ENCODE measurements at regions not wholly inside any gene's neighbourhood (a gene's known extent, or its start where the extent isn't known, plus 50 kb on each side); places are given as distances from the start of the nearest gene placed in this dataset.
"Not testable (repeated sequence)": the region's sequence is repeated elsewhere in the genome, so short reads cannot be mapped to it uniquely, and the experiment has no call there.

DNA sequence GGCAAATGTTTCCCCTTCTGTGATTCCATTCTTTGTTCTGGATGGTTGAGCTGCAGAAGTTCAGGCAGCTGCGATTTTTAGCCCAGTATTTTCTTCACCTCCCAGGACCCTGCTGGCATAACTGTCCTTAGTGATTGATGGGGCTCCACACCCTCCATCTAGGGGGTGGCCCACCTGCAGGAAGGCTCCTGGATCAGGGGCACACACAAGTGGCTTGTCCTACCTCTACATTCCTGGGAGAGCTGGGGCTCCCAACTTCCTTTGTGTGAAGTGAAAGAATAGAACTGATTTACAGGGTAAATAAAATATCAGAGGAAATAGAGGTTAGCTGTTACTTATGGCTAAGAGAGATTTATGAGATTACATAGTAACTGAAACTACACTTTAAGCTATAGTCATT lies 129.5 kb upstream of the MAP3K7 start:
- DNase-seq (ENCODE audit: low spot score): no peak

DNA sequence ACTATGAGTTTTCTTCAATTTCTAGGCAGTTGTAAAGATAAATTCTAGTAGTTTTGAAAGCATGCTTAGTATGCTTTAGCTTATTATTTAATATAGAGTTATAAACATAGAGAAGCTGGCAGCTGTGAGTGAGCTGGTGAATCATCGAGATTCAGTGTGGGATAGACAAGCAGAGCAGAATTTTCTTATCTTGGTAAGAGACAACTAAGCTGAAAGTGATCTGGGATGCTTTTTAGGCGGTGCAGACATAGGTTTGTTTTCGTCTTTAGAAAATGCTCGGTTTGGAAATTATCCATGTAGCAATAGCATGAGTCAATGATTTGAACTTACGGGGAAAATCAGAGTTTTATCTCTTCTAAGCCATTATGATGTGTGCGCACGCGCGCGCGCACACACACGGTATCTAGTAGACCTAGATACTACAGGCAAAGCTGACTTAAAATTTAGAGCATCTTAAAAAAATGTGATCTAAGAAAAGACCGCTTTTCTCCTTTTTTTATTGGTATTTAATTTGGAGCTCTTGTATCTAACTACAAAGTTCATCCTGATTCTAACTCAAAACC lies 128.3 kb upstream of the MAP3K7 start:
- no peak for DNase-seq (ENCODE audit: low spot score)

DNA sequence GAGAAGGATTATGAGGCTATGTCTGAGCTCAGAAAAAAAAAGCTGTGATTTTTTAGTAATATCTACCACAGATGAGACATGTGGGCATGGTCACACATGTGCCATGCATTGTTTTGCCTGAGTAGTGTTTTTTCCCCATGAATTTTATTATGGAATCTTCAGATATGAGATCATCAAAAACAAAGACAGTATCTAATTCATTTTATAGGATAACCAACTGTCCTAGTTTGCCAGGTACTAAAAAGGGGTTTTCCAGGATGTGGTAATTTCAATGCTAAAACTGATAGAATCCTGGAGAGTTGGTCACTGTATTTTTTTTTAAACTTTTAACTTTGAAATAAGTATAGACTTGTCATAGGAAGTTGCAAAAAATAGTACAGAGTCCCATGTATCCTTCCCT lies 127.4 kb upstream of the MAP3K7 start:
- no peak for DNase-seq (ENCODE audit: low spot score)

DNA sequence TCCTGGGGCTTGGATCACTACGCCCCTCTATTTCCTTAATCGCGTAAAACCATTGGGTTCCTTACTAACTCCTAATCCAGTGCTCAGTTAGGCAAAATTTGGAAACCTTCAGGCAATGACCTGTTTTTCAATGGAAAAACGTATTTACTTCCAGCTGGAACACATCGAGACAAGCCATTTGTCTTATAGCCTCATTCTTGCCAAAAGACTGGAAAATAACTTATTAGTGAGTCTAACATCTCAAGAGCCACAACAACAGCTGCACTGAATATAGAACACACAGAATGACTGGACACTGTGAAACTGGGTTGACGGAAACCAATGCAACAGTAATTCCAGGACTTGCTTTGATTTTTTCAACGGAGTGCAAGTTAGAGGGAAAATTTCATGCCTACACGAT lies 125.2 kb upstream of the MAP3K7 start:
- no peak for DNase-seq (ENCODE audit: low spot score)

DNA sequence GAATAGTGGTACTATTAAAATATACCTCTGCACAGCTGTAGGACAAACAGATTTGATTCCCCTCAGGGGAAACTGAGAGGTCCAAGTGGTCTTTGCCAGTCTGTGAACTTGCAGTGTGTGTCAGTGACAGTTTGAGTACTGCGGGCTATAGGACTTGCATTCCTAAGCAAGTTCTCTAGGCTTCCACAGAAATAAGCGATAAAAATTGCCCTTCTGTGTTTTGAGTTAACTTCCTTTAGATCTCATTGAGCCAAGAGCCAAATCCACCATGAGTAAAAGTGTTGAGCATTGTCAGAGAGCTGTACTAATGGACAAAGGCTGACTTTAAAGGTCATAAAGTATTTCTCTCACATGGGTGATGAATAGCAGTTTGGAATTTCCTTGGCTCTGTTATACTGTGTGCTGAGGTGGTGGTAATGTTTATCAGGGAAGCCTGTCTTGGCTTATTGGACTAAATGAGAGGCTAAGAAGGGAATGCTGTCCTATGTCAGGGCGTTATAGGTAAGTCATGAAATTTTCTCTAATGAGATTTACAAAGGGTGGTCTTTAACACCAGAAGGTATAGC lies 122.6 kb upstream of the MAP3K7 start:
- no peak for DNase-seq (ENCODE audit: low spot score)

DNA sequence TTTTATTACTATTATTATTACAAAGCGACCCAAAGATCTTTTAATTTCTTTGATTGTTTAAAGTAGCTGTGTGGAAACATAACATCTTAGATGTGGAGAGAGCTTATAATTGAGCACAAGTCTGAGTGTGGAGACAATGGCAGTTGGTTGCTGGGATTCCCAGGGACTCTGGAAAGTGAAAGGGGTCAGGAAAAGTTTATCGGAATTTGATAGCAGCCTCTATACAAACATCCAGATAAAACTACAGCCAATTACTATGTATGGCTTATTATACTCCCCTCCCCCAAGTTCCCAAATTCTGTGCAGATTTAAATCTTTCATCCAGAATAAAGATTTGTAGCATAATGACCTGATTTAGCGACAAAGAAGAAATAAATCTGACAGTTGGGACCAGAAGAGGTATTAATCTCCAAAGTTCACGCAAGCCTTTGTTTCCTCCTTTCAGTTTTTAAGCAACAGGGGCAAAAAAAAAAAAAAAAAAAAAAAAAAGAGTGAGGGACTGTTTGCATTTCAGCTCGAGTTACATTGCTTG lies 121.4 kb upstream of the MAP3K7 start:
- no peak for DNase-seq (ENCODE audit: low spot score)

DNA sequence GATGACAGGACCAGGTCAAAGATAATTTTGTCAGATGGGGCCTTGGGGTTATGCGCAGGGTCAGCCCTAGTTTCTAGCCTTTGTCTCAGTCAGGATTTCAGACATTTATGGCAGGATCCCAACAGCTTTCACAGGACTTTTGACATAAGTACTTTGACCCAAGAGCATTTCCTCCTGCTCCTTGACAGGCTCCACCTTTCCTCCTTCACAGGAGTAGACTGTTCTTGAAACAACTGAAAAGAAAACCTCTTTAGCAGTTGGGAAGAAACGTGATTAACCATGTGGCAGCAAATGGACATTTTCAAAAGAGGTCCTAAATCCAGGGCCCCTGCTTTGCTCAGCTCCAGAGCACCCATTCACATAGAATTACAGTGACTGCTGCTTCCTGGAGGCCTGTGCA lies 120.4 kb upstream of the MAP3K7 start:
- DNase-seq (ENCODE audit: low spot score): no peak

DNA sequence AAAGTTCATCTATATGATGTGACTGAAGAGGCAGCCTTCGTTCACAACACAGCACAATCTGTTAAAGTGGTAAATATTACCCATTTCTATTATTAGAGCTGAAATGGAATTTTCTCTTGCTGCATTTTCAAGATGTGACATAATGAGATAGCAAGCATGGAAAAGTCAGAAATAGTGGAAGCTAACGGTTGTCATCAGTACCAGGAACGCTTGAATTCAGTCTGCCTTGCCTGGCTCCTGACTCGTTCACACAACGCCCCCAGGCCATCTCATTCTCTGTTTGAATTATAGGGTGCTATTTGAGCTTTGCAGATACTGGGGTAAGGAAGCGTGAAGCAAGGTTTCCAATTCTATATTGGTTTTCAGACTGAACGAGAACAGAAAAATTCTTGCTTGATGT lies 116.5 kb upstream of the MAP3K7 start:
- no peak for DNase-seq (ENCODE audit: low spot score)

DNA sequence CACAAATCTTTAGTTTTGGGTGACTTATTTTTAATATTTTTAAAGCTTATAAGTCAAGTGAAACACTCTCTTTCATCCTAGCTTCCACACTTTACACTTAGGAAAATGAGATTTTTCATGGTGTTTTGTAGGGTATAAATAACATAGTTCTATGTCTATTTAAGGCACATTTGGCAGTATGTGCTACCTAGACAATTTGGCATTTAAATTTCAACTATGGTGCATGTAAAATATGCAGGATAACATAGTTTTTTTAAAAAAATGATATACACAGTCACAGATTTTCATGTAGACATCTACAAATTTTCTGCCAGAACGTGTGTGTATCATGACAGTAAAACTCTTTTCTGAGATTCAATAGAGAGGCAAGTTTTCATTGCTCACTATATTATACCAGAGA lies 115.1 kb upstream of the MAP3K7 start:
- no peak for DNase-seq (ENCODE audit: low spot score)

DNA sequence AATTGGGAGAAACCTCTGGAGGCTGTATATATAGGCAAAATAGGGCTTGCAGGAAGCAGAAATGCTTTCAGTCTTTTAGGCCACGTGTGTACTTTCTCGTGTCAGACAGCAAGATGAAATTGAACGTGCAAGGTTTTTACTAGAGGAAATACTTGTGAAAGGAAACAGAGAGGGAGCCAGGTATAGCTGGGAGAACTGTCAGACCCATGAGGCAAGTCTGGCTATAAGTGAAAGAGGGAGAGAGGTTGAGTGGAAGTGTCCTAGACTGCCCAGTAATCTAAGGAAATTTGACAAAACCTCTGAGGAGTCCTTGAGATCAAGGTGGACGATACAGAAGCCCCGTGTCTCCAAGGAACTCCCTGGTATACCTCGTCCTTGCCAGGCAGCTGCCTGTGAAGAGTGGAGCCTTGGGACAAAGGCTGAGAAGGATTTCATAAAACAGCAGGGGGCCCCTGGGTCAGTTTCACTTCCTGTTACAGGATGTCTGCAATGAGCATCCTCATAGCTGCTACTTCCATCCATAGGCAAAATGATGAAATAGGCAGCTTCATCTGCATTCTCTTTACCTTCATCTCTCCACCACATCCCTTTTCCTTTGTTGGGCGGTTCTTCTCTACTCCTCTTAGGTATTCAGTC lies 114.4 kb upstream of the MAP3K7 start:
- no peak for DNase-seq (ENCODE audit: low spot score)

DNA sequence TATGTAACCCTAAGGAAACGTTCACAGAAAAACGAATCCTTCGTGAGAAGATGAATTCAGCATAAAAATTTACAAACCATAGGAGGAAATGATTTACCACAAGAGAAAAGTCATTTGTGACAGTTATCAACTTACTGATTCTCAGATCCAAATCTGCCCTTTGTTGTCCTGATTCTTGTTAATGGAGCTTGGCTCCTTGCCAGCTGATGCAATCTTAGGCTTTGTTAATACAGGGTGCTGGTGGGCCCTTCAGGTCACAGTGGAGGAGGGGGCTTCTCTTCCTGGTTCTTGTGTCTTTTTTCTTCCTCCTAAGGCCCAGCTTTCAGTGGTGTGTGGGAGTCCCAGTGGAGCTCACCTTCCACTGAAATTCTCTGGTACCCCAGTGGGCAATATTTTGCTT lies 108.4 kb upstream of the MAP3K7 start:
- no peak for DNase-seq (ENCODE audit: low spot score)

DNA sequence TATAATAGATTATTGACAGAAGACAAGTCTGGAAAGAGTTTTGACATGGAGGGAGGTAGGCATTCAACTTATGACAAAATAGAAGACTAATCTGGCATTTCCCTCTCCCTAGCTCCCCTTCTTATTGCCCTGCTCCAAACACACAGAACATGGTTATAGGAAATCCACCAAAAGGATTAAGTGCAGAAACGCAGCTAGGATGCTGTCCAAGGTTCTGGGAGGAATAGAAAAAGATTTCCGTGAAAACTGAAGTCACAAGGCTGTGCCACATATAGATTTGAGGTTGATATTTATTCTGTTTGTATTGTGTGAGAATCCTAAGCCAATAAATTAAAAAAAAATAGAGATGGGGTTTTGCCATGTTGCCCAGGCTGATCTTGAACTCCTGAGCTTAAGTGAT lies 107.9 kb upstream of the MAP3K7 start:
- no peak for DNase-seq (ENCODE audit: low spot score)

DNA sequence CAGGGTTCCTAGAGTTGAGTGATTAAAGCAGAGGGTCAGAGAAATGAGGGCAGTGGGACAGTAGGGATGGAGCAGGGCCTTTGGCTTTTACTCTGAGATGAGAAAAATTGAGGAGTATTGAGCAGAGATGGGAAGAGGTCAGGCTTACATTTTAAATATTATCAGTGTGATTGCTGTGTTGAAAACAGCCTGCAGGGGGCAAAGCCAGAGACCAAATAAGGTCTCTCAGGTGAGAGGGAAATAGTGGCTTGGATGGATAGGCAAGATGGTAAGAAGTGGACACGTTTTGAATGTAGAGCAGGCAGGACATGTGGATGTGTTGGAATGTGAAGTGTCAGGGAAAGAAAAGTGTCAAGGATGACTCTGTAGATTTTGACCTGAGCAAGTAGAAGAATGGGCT lies 105.0 kb upstream of the MAP3K7 start:
- no peak for DNase-seq (ENCODE audit: low spot score)

DNA sequence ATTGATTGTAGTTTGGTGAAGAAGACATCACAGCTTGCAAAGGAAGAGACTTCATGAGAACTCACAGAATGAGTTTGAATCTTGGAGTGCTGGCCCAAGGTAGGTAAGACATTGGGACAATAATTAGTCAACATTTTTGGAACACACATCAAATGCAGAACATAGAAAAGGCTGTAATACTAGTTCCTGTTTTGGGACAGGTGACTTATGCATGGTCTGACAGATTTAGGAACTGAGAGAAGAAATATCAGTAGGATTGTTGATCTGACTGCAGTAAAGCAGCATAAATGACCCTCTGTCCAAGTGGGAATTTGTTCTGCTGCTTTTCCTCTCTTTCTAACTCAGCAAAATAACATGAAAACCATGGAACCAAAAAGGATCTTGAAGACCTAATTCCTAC lies 102.3 kb upstream of the MAP3K7 start:
- no peak for DNase-seq (ENCODE audit: low spot score)

DNA sequence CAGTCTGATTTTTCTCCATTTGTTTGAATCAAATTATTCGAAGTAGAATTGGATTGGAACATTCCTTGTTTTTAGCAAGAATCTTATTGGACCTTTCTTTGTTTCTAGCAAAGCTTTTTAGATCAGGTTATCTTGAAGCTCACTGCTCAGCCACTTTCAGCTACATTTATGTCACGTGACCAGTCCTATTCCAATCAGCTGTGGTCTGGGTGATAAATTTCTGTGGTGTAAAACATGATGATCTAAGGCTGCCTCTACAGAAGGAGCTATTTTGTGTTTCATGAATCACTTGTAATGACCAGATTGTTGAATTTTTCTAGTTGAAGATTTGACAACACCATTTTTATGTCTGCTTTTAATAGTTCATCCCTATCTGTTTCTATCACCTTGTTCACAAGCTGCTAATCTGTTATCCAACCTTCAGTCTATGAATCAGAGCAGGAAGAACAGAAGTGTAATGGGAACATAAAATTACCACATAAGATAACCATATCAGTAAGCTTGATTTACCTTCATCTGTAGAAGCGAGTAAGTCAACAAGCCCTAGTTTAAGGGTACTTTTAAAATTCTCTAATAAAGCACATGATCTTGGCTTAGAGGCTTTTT lies 101.0 kb upstream of the MAP3K7 start:
- no peak for DNase-seq (ENCODE audit: low spot score)

DNA sequence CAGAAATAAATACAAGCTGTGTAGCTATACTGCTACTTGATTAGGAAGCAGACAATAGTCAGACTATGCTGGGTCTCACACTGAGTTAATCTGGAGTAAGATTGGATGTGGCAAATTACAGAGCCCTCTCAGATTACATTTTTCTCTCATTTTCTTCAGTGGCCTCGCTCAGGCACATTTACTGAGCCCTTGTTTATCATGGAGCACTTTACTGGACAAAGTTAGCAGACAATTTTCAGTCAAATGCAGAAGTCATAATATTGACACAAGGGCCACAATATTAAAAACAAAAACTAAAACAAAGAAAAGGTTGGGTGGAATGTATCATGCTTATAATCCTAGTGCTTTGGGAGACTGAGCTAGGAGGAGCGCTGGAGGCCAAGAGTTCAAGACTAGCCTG lies 95.0 kb upstream of the MAP3K7 start:
- no peak for DNase-seq (ENCODE audit: low spot score)

DNA sequence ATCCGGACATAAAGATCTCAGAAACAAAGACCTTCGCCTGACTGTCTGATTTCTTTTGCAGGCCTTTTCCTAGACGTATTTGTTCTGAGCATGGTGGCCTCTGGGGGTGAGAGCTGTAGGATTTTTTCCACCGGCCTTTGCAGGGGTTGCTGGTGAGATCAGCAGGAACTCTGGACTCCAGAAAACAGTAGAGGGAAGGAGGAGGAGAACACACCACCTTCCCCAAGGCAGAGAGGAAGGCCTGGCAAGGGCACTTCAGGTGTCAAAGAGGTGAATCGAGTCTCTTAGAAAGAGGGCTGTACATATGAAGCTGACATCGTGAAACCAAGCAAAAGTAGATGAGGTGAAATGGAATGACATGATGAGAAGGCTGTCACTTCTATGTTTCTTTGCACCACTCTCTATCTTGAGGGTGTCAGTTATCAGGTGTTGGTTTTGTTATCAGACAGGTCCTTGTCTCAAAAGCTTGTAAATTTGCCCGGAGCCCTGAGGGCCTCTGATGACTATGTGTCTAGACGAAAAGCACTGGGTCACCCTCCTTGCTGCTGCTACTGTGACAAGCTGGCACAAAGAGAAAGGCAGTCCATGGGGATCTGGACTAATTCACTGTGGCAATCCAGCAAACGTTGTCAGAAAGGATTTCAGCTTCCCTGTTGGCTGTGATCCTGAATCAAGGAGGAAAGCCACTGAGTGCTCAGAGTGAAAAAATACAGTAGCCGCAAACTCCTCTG lies 91.3 kb upstream of the MAP3K7 start:
- no peak for DNase-seq (ENCODE audit: low spot score)

DNA sequence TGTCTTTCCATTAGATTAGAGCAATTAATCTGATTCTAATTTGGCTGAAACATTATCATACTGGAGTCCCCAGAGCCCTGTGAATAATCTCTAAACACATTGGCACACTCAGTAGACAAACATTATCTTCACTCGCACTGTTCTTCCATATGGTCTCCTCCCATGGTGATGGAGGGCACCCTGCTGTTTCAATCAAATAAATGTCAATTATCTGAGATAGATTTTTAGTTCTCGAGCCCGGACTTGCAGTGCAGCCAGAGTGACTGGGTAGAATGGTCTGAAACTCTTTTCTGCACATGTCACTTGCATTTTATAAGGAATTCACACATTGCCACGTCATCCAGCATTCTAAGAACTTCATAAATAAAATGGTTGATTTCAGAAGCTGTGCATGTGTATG lies 90.6 kb upstream of the MAP3K7 start:
- no peak for DNase-seq (ENCODE audit: low spot score)

DNA sequence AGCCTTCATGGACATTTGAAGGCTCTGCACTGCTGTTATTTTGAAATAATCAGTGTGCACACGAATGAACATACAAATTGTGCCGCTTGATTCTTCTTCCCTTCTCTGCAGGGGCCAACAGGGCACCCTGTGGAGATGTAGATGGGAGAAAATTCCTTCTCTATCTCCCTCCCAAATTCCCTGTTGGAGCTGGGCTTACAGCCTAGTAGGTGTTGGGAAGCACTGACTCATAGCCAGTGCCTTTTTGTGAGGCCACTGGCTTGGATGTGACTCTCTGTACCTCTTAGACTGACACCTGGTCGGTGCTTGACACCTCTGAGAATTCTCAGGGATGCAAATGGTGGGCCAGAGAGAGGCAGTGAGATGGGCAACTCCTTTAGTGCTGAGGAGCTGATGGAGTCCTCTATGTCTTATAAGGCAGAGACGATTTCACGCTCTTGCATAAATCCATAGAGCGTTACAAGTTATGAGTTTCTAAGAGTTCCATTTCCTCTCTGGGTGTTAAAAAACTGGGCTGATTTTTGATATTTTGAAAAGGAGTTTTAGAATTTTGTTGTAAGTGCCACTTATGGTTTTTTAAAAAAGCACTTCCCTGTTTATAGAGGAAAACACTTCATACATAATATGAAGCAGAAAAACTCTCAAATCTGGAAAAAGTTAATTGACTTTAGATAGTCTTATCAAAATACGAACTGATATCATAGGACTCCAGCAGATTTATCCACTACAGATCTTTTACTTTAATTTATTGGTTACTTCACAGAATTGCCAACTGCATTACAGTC lies 89.8 kb upstream of the MAP3K7 start:
- DNase-seq (ENCODE audit: low spot score): no peak

DNA sequence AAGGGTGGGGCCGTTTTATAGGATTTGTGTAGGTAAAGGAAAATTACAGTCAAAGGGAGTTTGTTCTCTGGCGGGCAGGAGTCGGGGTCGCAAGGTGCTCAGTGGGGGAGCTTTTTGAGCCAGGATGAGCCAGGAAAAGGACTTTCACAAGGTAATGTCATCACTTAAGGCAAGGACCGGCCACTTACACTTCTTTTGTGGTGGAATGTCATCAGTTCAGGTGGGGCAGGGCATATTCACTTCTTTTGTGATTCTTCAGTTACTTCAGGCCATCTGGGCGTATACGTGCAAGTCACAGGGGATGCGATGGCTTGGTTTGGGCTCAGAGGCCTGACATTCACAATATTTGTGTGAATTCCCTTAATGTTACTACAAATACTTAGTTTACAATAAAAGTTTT lies 88.2 kb upstream of the MAP3K7 start:
- not testable (repeated sequence) for DNase-seq (ENCODE audit: low spot score)

DNA sequence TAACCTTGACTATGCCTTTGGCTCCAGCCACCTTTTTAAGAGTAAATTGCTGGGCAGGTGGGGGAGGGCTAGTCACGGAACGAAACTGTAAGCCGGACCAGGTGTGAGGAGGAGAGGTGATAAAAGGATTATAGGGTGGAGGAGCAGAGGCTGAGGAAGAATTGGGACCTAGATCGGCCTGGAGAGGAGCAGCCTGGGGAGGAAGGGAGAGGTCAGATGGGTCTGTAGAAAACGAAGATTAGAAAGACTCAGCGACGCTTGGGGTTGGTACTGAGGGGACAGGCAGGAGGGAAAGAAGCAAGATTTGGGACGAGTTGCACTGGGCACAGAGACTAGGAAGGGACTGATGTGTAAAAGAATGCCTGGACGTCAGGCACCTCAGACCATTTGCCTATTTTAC lies 87.2 kb upstream of the MAP3K7 start:
- not testable (repeated sequence) for DNase-seq (ENCODE audit: low spot score)

DNA sequence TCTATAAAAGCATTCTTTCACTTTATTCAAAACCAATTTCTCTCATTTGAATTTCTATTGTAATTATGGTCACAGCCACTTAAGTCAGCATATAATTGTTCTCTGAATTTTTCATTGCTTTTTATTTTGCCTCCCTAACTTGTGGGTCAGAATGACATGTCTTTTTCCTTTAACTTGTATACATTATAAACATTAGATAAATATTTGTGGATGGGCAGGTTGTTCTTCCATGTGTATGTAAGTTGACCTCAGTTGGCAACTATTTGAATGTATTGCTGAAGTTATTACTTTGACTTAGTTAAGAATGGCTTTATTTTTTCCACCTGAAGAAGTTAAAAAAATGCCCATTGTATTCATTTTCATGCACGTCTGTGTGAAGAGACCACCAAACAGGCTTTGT lies 83.0 kb upstream of the MAP3K7 start:
- no peak for DNase-seq (ENCODE audit: low spot score)
